ENCODE measurements at regions not wholly inside any gene's neighbourhood (a gene's known extent, or its start where the extent isn't known, plus 50 kb on each side); places are given as distances from the start of the nearest gene placed in this dataset.

- no peak for TF ChIP-seq CTCF (conservative IDR thresholded peaks at IDR 0.05; ENCODE audit: low read depth in 2 of 2)
- TF ChIP-seq REST (IDR thresholded peaks at IDR 0.05; ENCODE audit: unreplicated experiment), result no peak
- TF ChIP-seq POLR2AphosphoS5 (IDR thresholded peaks at IDR 0.05; ENCODE audit: low read depth), result no peak
- no peak for TF ChIP-seq ZNF114 (CRISPR knock-in tag; IDR thresholded peaks at IDR 0.05)
- TF ChIP-seq EZH2 (IDR thresholded peaks at IDR 0.05; ENCODE audit: low read depth, unreplicated experiment), result no peak
- TF ChIP-seq CREB1 (CRISPR knock-in tag; IDR thresholded peaks at IDR 0.05; ENCODE audit: low read depth), result no peak
- no peak for TF ChIP-seq JUNB (IDR thresholded peaks at IDR 0.05; ENCODE audit: unreplicated experiment)
- TF ChIP-seq EZH2phosphoT487 (IDR thresholded peaks at IDR 0.05; ENCODE audit: unreplicated experiment), result no peak
- no peak for TF ChIP-seq NANOG (IDR thresholded peaks at IDR 0.05; ENCODE audit: borderline replicate concordance)
These were observed 1275.0 kb upstream of the CDH9 start for GRCh38 chr5:28313321-28313951.

Measured in GM23338 (cell line).